Neural progenitor cell (in vitro differentiated cells): ENCODE measurements at regions not wholly inside any gene's neighbourhood (a gene's known extent, or its start where the extent isn't known, plus 50 kb on each side); places are given as distances from the start of the nearest gene placed in this dataset.

Experiments
- DNase-seq: peaks from one replicate; pipeline ENCODE4 v3.0.0-alpha.2; 2016; ENCODE audit warnings: low spot score
- H2AFZ ChIP-seq: fragments of 200-600 bp; sonication (generic); replicated peaks from 2 replicates; pipeline ENCODE4 v1.6.1; 2016; ENCODE audit warnings: antibody characterized with exemption
- H3F3A ChIP-seq: fragments of 200-600 bp; sonication (generic); 2 replicates; pipeline ENCODE4 v1.6.1; 2016; ENCODE audit warnings: antibody characterized with exemption, low read depth
- H3K27ac ChIP-seq: fragments of 200-600 bp; sonication (generic); 2 replicates; pipeline ENCODE4 v1.5.1; 2016; ENCODE audit warnings: mild to moderate bottlenecking
- H3K27me3 ChIP-seq: fragments of 200-600 bp; sonication (generic); 2 replicates; pipeline ENCODE4 v1.6.1; 2016; ENCODE audit warnings: mild to moderate bottlenecking, moderate library complexity
- H3K36me3 ChIP-seq: fragments of 200-600 bp; sonication (generic); 2 replicates; pipeline ENCODE4 v1.5.1; 2016
- H3K4me1 ChIP-seq: fragments of 200-600 bp; sonication (generic); 2 replicates; pipeline ENCODE4 v1.6.1; 2016; ENCODE audit warnings: mixed run types
- H3K4me2 ChIP-seq: fragments of 200-600 bp; sonication (generic); 2 replicates; pipeline ENCODE4 v1.6.1; 2016
- H3K4me3 ChIP-seq: fragments of 200-600 bp; sonication (generic); 2 replicates; pipeline ENCODE4 v1.5.1; 2016
- H3K79me2 ChIP-seq: fragments of 200-600 bp; sonication (generic); 2 replicates; pipeline ENCODE4 v1.6.1; 2016; ENCODE audit warnings: low read depth
- H3K9ac ChIP-seq: fragments of 200-600 bp; sonication (generic); 2 replicates; pipeline ENCODE4 v1.6.1; 2016
- H3K9me3 ChIP-seq: fragments of 200-600 bp; sonication (generic); 2 replicates; pipeline ENCODE4 v1.5.1; 2016; ENCODE audit warnings: low read depth
- H4K20me1 ChIP-seq: fragments of 200-600 bp; sonication (generic); 2 replicates; pipeline ENCODE4 v1.6.1; 2016; ENCODE audit warnings: low read depth
- H3K27ac Mint-ChIP-seq: 3 replicates; pipeline ENCODE4 v1.8.0; 2021; ENCODE audit warnings: mixed read lengths
- H3K27me3 Mint-ChIP-seq: 2 replicates; pipeline ENCODE4 v1.8.0; 2022; ENCODE audit warnings: low read depth, mild to moderate bottlenecking, inconsistent platforms, moderate library complexity, mixed read lengths; ENCODE audit not compliant: insufficient read depth
- H3K36me3 Mint-ChIP-seq: 3 replicates; pipeline ENCODE4 v1.8.0; 2021; ENCODE audit warnings: mixed read lengths
- H3K4me1 Mint-ChIP-seq: 3 replicates; pipeline ENCODE4 v1.8.0; 2021; ENCODE audit warnings: mixed read lengths
- H3K4me3 Mint-ChIP-seq: 3 replicates; pipeline ENCODE4 v1.8.0; 2021; ENCODE audit warnings: mild to moderate bottlenecking, moderate library complexity, mixed read lengths
- H3K9me3 Mint-ChIP-seq: 3 replicates; pipeline ENCODE4 v1.8.0; 2020; ENCODE audit warnings: mixed read lengths
- EZH2 ChIP-seq: fragments of 200-600 bp; sonication (generic); IDR thresholded peaks from 2 replicates; pipeline ENCODE4 v1.6.1; 2017; ENCODE audit warnings: antibody characterized with exemption, mild to moderate bottlenecking, moderate library complexity
- EZH2phosphoT487 ChIP-seq: fragments of 200-600 bp; sonication (generic); IDR thresholded peaks from 2 replicates; pipeline ENCODE4 v1.6.1; 2017; ENCODE audit warnings: antibody characterized with exemption
- TF ChIP-seq, protein P1 (sequence below): fragments of 200-600 bp; sonication (generic); IDR thresholded peaks from 2 replicates; pipeline ENCODE4 v1.5.1; 2017; ENCODE audit warnings: antibody characterized with exemption, mild to moderate bottlenecking

GRCh38 chr1:233442026-233442780 lies 114.7 kb downstream of the MAP3K21 start:
- Mint-ChIP-seq H3K36me3 (no peaks in the 10 kb centered on the region), H3K27ac (no peak overlapping the region), H3K4me3 (no peak overlapping the region), H3K4me1 (no peaks in the 10 kb centered on the region), H3K9me3 (peaks cover 14% of the 10 kb centered on the region), H3K27me3 (peaks cover 4% of the 10 kb centered on the region)
- no peaks in the 10 kb centered on the region for H3K79me2 ChIP-seq
- no peaks in the 10 kb centered on the region for H3K27me3 ChIP-seq
- H3K9me3 ChIP-seq, result no peaks in the 10 kb centered on the region
- H3K4me1 ChIP-seq, result peaks cover 6% of the 10 kb centered on the region
- no peak for TF ChIP-seq EZH2phosphoT487
- TF ChIP-seq, protein P1, sequence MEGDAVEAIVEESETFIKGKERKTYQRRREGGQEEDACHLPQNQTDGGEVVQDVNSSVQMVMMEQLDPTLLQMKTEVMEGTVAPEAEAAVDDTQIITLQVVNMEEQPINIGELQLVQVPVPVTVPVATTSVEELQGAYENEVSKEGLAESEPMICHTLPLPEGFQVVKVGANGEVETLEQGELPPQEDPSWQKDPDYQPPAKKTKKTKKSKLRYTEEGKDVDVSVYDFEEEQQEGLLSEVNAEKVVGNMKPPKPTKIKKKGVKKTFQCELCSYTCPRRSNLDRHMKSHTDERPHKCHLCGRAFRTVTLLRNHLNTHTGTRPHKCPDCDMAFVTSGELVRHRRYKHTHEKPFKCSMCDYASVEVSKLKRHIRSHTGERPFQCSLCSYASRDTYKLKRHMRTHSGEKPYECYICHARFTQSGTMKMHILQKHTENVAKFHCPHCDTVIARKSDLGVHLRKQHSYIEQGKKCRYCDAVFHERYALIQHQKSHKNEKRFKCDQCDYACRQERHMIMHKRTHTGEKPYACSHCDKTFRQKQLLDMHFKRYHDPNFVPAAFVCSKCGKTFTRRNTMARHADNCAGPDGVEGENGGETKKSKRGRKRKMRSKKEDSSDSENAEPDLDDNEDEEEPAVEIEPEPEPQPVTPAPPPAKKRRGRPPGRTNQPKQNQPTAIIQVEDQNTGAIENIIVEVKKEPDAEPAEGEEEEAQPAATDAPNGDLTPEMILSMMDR, result no peak
- no peak for TF ChIP-seq EZH2
- H3K9ac ChIP-seq, result no peak overlapping the region
- DNase-seq, result no peak
- H3K4me2 ChIP-seq, result no peak overlapping the region
- H4K20me1 ChIP-seq, result no peaks in the 10 kb centered on the region
- no peaks in the 10 kb centered on the region for H3K36me3 ChIP-seq
- no peaks in the 10 kb centered on the region for H3F3A ChIP-seq
- H2AFZ ChIP-seq, result peak overlapping the region; percentile 93
- no peak overlapping the region for H3K27ac ChIP-seq
- no peak overlapping the region for H3K4me3 ChIP-seq

DNA sequence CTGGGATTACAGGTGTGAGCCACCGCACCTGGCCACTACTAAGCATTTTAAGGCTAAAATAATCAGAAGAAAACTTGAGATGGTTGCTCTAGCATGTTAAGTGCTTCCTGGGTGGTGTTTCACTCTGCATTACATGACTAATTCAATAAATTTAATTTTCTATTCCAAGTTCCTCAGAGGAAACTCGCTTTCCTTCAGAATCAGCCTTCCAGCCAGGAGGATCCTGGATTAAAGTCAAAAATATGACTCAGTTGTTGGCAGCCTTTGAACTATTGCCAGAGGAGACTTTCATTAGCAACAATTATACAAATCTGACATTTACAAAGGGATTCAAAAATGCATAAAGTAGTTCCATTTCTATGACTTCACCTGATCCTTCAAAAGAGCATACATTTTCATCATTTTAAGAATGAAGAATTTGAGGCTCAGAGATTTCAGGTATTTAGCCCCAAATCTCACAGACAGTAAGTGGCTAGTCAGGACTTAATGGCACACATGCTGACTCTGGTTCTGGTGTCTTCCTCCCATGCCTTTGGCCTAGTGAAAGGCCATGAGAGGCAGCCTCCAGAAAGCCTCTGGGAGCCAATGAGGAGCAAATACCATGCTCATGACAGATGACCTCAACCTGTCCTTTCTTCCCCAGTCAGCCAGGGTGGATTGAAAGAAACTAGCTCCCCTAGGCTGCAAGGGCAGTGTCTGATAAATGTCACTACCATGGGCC lies 115.7 kb downstream of the MAP3K21 start:
- Mint-ChIP-seq H3K36me3 (no peaks in the 10 kb centered on the region), H3K4me1 (no peaks in the 10 kb centered on the region), H3K27me3 (peaks cover 4% of the 10 kb centered on the region), H3K4me3 (no peak overlapping the region), H3K9me3 (peaks cover 14% of the 10 kb centered on the region), H3K27ac (no peak overlapping the region)
- Histone ChIP-seq H3K4me2 (no peak overlapping the region), H3K27ac (no peak overlapping the region), H2AFZ (no peak overlapping the region), H3K9me3 (no peaks in the 10 kb centered on the region), H4K20me1 (no peaks in the 10 kb centered on the region), H3K4me1 (peaks cover 6% of the 10 kb centered on the region), H3F3A (no peaks in the 10 kb centered on the region), H3K9ac (no peak overlapping the region), H3K27me3 (no peaks in the 10 kb centered on the region), H3K79me2 (no peaks in the 10 kb centered on the region), H3K4me3 (no peak overlapping the region), H3K36me3 (no peaks in the 10 kb centered on the region)
- no peak for TF ChIP-seq EZH2phosphoT487
- TF ChIP-seq, protein P1, result no peak
- no peak for TF ChIP-seq EZH2
- DNase-seq, result no peak

DNA sequence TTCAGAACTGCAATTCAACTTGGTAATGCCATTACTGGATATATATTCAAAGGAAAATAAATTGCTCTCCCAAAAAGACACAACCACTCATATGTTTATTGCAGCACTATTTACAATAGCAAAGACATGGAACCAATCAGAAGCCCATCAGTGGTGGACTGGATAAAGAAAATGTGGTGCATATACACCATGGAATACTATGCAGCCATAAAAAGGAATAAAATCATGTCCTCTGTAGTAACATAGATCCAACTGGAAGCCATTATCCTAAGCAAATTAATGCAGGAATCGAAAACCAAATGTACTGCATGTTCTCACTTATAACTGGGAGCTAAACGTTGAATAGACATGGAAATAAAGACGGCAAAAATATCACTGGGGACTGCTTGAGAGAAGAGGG lies 117.0 kb downstream of the MAP3K21 start:
- H4K20me1 ChIP-seq, result no peaks in the 10 kb centered on the region
- Mint-ChIP-seq H3K4me1 (no peaks in the 10 kb centered on the region), H3K4me3 (no peak overlapping the region), H3K36me3 (no peaks in the 10 kb centered on the region), H3K9me3 (peaks cover 14% of the 10 kb centered on the region), H3K27me3 (peaks cover 4% of the 10 kb centered on the region), H3K27ac (no peak overlapping the region)
- H3K4me1 ChIP-seq, result peaks cover 6% of the 10 kb centered on the region
- H3F3A ChIP-seq, result no peaks in the 10 kb centered on the region
- H3K4me3 ChIP-seq, result no peak overlapping the region
- DNase-seq, result no peak
- no peaks in the 10 kb centered on the region for H3K36me3 ChIP-seq
- H3K79me2 ChIP-seq, result no peaks in the 10 kb centered on the region
- H2AFZ ChIP-seq, result no peak overlapping the region
- TF ChIP-seq EZH2phosphoT487 (no peak), EZH2 (no peak)
- TF ChIP-seq, protein P1, result no peak
- H3K4me2 ChIP-seq, result no peak overlapping the region
- no peaks in the 10 kb centered on the region for H3K27me3 ChIP-seq
- no peak overlapping the region for H3K9ac ChIP-seq
- no peak overlapping the region for H3K27ac ChIP-seq
- H3K9me3 ChIP-seq, result no peaks in the 10 kb centered on the region
